ENCODE measurements at regions not wholly inside any gene's neighbourhood (a gene's known extent, or its start where the extent isn't known, plus 50 kb on each side); places are given as distances from the start of the nearest gene placed in this dataset.
A peak's percentile ranks its signal among the peaks of the same experiment; 100 is the strongest.
"Not testable (repeated sequence)": the region's sequence is repeated elsewhere in the genome, so short reads cannot be mapped to it uniquely, and the experiment has no call there.

DNA sequence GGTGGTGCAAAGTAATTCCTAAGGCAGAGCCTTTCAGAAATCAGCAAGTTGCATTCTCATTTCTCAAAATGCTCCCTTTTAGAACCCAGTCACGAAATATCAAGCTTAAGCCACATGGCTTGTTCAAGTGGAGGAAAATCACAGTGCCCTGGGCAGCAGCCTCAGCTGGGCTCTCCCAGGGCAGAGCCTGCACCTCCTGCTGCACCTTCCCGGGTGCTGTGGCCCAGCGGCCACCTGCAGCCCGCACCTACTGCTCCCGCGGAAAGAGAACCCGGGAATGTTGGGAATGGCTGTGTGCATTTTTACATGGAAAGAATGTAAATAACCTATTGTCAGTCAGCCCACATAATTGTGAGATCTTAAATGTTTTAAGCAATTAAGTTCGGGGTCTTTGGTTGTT lies 396.5 kb upstream of the VSTM2A start:
- DNase-seq, result no peak

DNA sequence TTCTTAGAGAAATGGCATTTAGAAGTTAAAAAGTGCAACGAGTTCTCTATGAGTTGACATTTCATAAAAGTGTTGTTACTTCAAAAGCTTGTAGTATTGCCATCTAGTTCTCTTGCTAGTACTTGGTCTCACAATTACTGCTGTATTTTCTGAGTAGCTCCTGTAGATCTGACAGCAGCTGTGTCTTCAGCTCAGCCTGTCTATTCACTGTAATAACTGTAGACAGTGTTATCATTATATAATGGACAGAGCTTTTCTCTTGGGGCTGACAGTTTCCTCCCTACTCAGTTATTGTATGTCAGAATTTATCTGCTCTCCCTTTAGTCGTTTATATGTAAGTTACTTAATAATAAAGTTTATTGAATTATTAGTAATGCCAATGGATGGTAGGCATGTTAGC lies 388.7 kb upstream of the VSTM2A start:
- no peak for DNase-seq

DNA sequence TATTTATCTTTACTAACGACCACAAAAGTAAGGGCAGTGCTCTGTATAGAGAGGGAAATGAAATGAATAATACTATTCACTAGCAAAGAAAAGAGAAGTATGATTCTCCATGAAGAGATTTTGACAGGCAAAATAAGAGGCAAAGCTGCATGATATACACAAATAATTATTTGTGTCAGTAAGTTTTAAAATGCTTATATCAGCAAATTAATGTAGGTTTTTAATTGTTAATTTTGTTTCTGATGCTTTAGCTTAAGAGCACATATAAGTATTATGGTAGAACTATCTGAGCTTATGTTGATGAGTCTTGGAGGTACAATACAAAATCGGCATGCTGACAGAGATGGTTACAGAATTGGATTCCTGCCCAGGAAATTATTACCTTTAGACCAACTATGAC lies 383.1 kb upstream of the VSTM2A start:
- DNase-seq, result no peak

DNA sequence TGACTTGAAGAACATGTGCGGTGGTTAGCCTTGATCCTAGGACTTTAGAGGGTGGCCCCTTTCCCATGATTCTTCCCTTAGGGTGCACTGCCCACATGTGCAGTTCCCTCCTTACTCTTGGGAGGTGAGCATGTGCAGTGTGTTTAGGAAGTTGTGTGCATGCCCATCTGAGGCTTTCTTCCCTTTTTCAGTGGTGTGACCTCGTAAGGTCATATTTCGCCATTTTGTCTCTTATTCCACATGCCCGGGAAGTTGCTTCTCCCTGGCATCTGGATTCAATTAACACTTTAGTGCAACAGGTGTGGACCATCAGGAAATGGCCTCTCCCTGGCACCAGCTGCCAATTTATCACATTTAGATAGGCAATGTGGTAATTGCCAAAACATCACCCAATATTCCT lies 380.6 kb upstream of the VSTM2A start:
- no peak for DNase-seq

DNA sequence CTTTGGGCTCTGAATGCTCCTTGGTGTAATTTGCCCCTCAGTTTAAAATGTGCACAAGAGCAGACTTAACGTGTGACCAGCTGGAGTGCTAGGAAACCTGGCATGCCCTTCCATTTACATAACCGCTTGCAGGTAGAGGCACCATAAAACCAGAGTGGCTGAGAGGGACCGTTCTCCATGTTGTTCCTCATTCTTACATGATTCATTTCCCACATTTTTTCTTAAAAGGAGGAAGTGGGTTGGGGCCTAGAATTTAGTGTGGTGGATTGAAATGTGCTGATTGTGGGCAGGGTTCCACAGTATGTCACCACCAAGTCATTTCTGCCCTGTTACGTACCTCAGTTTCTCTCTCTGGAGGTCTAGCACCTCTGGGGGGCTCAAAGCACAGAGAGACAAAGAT lies 375.8 kb upstream of the VSTM2A start:
- no peak for DNase-seq

DNA sequence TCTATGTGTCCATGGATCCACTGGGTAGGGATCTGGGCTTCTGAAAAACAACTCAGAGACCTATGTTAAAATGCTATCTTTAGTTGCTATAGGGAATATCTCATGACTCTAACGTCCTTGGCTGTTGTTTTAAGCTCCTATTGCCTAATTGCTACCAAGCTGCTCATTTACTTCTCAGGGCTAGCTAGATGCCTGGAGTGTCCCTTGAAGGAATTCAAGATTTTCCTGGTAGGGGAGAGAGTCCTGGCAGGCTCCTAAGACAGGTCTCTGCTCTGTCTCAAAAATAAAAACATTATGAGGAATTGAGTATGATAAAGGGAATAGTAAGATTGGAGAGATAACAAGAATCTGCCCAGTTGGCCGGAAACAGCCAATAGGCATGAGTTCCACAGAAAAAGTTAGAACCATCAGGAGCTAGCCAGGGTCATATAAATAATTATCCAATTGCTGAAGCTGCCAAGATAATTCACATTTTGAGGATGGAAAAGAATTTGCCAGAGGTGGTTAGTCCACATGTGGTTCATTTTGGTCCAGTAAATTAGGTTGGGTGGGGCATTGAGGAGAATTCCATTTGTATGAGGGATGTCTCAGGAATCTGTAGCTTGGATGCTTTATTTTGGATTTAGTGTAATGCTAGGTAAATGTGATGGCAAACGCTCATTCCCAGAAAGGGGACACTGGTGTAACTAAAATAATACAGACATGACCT lies 362.7 kb upstream of the VSTM2A start:
- no peak for DNase-seq

DNA sequence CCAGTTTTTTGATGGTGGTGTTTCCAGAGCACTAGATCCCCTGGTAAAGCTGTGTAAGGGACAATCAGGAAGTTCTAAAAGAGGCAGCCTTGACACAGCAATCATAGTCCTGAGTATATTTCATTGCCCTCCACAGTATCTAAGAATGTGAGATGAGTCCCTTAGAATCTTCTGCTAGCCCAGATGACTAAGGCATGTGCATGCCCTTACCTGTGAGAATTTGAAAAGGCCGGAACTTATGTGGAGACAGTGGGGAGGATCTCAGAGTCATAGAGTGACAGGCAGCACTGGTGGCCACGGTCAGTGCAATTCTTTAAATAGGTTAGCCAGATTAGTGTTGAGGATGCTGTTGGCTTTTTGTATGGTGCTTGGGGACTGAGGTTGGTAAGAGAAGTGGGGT lies 361.4 kb upstream of the VSTM2A start:
- no peak for DNase-seq

DNA sequence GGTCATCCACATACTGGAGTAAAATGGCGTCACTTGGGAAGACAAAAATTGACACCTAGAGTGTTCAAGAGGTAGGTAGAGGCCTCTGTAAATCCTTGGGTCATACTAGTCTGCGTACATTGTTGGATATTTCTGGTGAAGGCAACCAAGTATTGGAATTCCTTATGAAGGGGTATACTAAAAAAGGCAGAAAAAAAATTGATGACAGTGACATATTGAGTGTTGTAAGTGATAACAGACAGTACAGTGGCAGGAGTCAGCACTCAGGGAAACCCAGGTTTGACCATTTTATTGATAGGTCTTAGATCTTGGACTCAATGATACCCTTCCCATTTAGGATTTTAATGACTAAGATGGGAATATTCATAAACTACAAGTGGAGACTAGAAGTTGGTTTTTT lies 359.1 kb upstream of the VSTM2A start:
- DNase-seq, result no peak

DNA sequence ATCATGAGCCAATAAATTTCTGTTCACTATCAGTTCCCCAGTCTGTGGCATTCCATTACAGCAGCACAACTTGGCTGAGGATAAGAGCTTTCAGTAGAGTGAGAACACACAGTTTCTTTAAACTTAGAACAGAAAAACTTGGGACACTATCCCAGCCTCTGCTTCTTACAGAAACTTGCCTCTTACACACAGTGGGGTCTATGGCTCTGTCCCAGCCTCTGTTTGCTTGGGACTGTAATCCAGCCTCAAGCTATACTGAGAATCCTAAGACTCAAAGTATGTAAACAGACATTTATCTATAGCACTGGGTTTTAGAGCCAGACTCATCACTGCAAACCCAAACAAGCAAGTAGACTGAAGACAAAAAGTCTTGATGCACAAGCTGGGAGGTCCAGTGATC lies 355.8 kb upstream of the VSTM2A start:
- DNase-seq, result no peak

DNA sequence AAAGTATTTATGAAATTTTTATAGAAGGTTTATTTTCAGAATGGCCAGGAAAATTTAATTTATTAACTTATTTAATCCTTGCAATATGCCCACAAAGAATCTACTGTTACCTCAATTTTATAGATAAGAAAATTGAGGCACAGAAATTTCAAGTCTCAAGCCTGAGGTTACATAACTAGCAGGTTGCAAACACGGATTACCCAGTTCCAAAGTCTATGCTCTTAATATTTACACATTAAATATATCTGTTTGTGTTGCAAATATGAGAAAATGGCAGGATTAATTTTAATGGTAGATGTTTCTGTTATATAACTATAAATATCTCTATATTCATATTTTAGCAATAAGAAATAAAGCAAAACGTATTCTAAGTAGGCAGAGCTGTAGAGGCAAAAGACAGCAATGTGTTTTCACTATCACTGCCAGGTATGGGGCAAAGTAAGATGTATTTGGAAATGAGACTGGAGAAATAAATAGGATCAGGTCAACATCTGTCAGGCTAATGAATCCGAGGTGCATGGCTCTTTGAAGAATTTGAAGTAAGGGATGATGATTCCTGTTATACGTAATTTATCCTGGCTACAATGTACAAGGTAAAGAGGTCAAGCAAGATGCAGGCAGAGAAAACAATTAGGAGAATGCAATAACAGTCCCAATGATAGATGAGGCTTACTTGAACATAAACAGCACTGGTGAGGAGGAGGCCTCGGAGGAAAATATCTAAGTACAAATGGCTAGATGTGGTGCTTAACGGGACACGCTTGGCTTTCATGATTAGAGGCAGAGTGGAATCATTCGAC lies 354.1 kb upstream of the VSTM2A start:
- no peak for DNase-seq

DNA sequence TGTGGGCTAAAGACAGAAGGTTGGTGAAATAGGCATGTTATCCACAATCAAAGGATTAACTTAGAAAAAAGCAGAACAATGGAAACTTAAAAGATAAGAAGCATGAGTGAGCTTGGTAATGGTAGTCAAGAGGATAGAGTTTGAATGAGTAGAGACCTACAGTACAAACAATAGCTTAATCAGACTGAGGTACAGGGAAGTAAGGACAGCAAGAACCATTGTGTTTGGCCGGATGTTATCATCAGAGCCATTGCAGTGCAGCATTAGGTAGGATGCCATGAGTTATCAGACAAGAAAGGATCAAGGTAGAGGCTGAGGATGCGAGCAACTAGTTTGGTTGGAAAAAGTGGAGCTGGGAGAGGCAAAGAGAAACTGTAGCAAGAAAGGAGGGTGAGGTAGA lies 353.3 kb upstream of the VSTM2A start:
- no peak for DNase-seq

DNA sequence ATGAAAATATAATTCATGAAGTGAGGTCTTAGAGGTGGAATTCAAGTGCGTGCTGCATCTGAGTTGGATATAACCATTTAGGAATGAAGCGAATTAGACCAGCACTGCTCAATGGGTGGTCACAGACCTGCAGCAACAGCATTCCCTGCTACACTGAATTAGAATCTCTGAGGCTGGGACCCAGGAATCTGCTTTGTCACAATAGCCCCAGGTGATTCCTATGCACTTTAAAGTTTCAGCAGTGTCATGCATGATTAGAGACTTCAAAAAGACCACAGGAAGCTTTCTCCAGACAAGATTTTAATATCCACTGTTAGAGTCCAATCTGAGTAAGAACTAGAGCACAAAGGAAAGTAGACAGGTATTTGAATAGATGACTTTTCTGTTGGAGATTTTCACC lies 352.8 kb upstream of the VSTM2A start:
- no peak for DNase-seq

DNA sequence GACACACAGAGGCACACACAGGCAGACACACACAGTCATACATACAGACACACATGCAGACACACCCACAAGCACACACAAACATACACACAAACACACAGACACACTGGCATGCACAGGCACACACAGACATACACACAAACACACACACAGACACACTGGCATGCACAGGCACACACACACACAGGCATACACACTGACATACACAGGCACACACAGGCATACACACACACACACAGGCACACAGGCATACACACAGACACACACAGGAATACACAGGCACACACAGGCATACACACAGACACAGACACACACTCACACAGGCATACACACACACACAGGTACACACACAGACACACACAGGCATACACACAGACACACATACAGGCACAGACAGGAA lies 340.7 kb upstream of the VSTM2A start:
- DNase-seq, result no peak

DNA sequence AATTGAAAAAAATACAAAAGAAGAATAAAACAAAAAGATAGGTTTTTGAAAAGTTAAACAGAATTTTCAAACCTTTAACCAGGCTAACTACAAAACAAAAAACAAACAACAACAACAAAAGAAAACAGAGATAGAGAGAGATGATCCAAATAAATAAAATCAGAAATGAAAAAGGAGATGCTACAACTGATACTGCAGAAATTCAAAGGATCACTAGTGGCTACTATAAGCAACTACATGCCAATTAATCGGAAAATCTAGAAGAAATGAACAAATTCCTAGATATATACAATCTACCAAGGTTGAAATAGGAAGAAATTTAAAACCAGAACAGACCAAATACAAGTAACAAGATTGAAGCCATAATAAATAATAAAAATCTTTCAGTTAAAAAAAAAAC lies 326.8 kb upstream of the VSTM2A start:
- DNase-seq, result no peak

DNA sequence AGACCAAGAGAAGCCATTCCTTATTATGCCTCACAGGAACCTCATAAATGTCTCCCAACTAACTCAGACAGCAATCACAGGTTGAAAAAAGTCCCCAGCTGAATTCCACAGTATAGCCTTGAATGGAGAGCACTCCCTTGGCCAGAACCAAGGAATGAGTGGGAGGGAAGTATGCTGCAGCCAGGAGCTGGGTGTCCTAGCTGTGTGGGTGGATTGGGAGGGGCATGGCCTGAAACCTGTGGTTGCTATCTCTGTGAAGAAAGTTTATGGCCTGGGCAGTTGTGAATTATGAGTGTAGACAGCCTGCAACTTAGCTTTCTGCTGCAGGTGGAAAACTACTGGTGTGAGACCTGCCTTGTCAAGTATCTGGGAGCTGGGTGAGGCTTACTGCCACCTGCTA lies 316.1 kb upstream of the VSTM2A start:
- not testable (repeated sequence) for DNase-seq

DNA sequence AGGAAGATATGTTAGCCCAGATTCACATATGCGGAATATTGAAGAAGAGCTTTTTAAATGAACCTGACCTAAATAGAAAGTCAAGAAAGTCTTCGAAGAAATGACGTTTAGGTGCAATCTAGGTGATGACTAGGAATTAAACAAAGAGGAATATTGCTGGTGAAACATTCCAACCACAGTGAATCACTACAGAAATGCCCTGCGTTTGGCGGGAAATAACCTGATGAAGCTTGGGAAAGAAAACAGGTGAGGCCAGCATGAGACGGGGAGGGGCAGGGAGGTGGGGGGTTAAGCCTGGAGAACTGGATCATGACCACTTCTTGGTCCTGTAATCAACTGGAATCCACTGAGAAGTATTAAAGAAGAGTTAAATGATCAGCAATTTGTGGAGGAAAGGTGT lies 299.4 kb upstream of the VSTM2A start:
- DNase-seq, result no peak

DNA sequence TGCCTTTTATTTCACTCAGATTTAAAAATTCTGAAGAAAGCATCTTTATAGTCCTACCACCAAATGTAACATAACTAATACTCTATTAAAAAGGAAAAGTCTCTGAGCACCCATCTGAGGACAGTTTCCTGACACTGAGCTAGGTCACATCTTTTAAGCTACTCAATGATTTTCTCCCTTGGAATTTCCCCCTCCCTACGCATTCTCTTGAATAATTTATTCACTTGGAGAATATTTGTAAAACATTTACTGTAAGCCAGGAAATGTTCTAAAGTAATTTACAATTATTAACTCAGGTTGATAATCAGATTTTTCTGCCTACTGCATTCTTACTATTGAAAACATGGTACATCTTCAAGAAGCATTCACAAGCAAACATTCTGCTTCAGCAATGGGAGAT lies 297.2 kb upstream of the VSTM2A start:
- peak; percentile 19 for DNase-seq

DNA sequence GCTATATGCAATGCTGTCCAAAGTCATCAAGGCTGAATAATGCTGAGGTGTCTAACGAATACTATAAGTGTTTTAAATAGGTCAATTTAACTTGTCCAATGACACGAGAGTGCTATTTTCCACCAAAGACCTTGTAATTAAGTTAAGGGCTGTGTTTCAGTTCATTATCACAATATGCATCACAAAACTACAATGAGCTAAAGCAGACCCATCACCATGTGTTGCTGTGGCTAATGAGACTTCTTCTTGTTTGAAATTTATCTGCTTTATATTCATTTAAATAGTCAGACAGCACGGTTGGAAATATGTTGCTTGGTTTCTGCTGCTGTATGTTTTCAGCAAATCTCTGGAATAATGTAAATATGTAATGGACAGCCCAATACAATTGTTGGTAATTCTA lies 292.5 kb upstream of the VSTM2A start:
- no peak for DNase-seq

DNA sequence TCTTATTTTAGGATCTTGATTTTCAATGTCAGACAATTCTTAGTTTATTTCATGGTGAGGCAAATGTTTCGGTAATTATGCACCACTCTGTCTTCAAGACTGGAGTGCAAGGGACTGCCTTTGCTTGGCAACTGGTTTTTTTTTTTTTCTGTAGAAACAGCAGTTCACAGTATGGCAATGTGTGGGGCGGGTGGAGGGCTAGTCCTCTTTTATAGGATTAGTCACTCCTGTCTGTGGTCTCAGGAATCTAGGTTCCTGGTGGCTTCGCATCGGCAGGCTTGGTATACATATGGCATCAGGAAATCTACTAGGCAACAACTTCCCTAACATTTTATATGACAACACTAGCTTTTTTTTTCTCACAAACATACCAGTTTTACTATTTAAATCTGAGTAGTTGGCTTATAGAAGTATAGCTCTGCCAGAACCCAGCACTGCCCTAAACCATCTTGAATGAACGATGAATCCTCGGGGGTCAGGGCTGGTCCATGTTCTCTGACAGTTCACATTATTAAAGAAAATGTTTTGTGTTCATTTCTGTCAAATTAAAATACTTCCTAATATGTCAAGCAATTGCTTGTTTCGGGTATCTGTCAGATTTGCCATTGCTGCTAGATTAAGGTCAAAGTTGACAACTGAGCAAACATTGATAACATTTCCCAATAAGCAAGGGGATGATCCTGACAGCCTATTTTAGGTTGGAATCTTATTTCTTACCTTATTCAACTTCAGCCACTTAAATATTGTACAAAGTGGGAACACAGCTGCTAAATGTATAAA lies 289.7 kb upstream of the VSTM2A start:
- DNase-seq, result no peak

DNA sequence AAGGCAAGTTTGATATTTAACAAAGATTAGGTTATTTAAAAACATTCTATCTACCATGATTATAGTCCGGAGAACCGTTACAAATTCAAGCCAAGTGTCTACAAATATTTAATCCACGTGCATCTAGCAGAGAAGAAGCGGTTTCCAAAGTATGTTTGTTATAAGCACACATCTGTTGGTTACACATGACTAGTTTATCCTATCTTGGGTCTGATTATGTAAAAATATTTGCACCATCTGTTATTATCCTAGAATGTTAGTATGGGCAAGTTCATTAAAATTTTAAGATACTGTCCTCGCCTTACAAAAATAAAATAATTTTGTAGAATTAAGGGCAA lies 289.2 kb upstream of the VSTM2A start:
- no peak for DNase-seq

DNA sequence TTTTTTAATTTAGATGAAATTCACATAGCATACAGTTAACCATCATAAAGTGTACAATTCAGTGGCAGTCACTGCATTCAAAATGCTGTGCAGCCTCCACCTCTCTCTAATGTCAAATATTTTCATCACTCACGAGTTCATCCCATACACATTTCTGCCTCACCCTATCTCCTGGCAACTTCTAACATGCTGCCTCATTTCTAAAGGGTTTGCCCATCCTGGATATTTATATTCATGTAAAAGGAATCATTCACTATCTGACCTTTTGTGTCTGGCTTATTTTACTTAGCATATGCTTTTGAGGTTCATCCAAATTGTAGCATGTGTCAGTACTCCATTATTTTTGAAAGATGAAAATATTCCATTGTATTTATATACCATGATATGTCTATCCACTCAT lies 286.9 kb upstream of the VSTM2A start:
- DNase-seq, result no peak

DNA sequence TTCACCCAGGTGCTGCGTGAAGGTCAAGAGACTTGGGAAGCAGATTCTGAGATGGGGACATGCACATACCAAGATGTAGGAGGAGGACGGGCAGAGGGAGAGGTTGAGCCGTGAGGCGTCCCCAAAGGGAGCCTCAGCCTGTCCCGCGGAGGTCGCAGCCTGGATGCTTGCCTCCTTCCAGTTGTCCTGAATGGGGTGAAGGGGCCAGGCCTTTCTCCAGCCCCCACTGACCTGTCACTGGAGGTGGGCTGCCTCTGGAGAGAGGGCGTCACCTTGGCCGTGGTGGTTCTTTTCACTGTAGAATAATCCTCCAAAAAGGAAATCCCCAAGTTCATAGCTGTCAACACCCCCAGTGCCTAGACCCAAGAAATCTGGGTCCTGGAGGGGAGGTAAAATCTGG lies 283.0 kb upstream of the VSTM2A start:
- DNase-seq, result no peak

DNA sequence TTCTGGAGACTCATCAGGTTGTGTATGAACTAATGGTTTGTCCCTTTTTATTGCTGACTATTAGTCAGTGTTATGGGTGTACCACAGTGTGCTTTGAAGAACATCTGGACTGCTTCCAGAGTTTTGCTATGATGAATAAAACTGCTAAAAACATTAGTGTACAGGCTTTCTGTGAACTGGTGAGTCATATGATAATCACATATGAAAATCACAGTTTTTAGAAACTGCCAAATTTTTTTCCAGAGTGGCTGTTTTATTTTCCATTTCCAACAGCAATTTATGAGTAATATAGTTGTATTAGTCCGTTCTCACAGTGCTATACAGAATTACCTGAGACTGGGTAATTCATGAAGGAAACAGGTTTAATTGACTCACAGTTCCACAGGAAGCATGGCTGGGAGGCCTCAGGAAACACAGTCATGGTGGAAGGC lies 281.2 kb upstream of the VSTM2A start:
- DNase-seq, result peak; percentile 73

DNA sequence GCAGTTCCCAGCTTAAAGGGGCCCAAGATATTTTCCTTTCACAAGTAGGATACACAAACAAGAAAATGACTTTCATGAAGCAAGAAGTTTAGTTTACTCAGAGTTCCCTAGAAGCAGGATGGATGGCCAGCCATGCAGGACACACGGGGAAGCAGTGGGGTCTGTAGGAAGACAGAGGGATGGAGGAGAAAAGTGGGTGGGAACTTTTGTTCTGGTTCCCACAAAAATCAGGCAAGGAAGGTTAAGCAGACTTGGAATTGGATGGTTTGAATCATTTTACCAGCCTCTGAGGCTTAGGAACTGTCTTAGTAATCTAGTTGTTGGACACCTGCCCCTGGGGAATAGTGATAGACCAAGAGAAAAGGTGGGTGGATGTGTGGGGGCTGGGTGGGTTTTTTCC lies 263.3 kb upstream of the VSTM2A start:
- DNase-seq, result no peak
